ENCODE measurements at regions not wholly inside any gene's neighbourhood (a gene's known extent, or its start where the extent isn't known, plus 50 kb on each side); places are given as distances from the start of the nearest gene placed in this dataset.
A peak's percentile ranks its signal among the peaks of the same experiment; 100 is the strongest.
"Not testable (repeated sequence)": the region's sequence is repeated elsewhere in the genome, so short reads cannot be mapped to it uniquely, and the experiment has no call there.

GRCh38 chr3:115397433-115397832 is 225.9 kb upstream of the GAP43 start:
- DNase-seq, result no peak

GRCh38 chr3:115398506-115398905 is 224.8 kb upstream of the GAP43 start:
- DNase-seq, result no peak

DNA sequence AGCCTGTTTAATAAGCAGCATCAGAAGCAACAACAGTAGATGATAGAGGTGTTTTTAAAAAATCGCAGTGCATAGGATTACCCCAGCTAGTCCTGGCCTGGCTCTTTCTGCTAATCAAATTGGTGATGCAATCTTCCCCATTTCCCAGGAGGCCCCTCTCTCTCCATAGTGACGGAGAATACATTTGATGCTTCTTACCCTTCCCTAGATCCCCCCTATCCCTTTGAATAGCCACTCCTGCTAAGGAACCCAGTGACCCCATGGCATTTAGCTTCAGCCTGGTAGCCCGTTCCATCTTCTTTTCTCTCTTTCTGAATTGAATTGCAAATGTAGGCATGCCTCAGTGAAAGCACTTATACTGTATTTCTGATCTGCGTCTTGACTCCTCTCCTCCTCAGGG is 223.6 kb upstream of the GAP43 start:
- no peak for DNase-seq

DNA sequence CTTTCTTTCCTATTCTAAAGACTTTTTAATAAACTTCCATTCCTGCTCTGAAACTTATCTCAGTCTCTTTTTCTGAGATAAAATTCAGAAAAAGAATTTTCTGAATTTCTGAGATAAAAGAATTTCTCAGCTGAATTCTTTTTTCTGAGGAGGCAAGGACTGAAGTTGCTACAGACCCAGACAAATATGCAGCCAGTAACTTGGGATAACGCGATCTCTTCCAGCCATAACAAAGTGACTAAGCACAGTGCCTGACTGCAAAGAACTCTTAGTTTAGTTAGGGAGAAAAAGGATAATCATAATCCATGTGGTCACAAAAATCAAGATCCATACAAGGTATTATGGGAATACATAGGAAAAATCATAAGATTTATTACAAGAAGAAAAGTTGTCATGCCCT is 222.0 kb upstream of the GAP43 start:
- DNase-seq, result no peak

- DNase-seq, result no peak
Measured at GRCh38 chr3:115401851-115402501, 221.3 kb upstream of the GAP43 start.

DNA sequence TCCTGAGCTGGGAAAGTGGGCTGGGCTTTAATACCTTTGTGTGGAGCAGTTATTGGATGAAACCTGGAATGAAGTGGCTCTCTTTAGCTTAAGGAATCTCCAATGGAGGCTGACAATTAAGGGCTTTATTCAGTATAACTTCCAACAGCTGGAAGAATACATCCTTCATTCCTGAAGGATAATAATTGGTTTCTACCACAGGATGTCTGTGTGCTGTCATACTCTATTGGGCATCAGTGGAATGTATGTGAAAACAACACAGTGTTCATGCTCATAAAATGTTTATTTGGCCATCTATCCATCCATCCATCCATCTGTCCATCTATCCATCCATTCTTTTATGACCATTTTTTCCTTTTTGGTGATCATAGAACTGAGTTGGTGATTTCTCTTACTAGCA is 220.7 kb upstream of the GAP43 start:
- no peak for DNase-seq

DNA sequence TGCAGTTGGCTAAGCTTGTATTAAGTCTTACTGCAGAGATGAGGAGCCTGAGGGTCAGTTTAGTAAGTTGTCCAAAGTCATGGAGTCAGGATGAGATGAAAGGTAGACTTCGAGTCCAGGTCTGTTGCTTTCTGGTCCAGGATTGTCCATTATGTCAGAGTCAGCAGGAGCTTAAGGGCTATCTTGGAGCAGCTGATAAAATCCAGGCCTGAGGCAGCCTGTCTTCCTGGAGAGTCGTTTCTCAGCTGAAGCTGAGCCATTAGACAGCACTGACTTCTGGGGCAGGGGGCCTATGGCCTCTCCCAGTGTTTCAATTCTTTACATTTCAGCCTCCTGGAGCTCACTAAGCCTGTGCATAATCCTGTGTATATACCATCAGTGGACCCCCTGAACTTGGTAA is 219.5 kb upstream of the GAP43 start:
- no peak for DNase-seq

- no peak for DNase-seq
Measured at GRCh38 chr3:115409596-115409995, 213.7 kb upstream of the GAP43 start.

- DNase-seq, result not testable (repeated sequence)
Measured at GRCh38 chr3:115414610-115415009, 208.7 kb upstream of the GAP43 start.

GRCh38 chr3:115415246-115415996 is 207.9 kb upstream of the GAP43 start:
- no peak for DNase-seq

DNA sequence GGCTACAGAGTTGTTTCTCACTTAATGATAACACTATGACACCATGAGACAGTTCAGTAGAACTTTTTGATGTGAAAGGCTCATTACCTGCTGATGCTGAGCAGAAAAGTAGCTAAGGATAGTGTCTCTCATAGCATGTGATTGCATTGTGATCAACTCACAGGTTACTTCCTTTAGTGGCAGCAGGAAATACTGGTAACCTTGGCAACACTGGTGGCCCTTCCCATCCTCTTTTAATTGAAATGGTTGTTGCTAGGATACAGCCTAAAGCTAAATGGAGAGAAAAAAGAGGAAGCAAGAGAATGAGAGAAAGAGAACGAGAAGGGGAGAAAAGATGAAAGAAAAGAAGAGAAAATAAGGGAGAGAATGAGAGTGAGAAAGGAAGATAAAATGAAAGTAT is 204.7 kb upstream of the GAP43 start:
- peak; percentile 22 for DNase-seq

- no peak for DNase-seq
Measured at GRCh38 chr3:115420086-115420485, 203.2 kb upstream of the GAP43 start.

GRCh38 chr3:115423170-115423569 is 200.1 kb upstream of the GAP43 start:
- DNase-seq, result no peak

DNA sequence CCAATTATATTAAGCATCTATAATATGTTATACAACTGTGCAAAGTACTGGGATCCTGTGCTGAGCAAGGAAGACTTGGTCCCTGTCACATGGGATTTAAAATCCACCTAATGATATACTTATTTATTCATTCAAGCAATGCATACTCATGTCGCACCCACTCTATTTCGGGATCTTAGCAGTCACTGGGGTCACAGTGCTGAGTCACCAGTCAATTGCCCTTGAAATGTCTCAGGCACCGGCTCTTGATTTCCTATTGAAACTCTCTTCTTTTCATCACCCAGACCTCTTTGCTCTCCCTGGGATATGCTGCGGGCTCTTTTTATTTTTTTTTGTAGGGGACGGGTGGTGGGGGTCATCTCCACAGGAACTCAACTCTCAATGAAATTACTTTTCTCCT is 194.5 kb upstream of the GAP43 start:
- no peak for DNase-seq

GRCh38 chr3:115436767-115437301 is 186.5 kb upstream of the GAP43 start:
- DNase-seq, result no peak

DNA sequence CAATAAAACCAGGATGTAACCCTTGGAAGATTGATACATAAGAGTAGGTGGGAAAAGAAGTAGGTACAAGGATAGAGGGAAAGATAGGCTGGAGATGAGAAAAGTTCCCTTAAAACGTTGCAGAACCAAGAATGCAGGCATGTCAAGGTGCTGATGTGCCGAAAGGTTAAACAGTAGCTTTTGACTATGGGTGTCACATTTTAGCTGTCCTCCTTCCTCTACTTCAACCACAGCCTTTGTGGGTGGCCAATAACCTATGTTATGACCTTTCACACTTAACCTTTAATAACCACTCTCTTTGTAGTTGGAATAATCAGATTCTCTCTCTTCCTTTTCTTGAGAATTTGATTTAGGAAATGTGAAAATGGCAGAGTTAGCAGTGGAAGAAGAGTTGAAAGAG is 184.5 kb upstream of the GAP43 start:
- no peak for DNase-seq

GRCh38 chr3:115445559-115445958 is 177.8 kb upstream of the GAP43 start:
- no peak for DNase-seq

DNA sequence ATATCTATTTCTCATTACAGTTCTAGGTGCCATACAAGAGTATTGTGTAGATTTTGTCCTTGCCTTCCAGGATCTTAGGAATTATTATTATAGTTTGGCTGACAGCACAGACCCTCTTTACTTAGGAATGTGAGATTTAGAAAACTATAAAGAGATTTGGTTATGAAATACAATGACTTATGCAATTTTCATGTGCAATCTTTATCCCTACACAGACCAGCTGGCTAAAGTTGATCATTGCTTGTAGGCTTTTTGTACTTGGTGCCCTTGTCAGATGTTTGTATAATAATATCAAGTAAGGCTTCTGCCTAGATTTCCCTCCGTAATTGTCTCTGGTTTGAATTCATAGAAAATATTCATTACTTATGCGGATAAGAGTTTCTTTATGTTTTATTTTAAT is 174.5 kb upstream of the GAP43 start:
- DNase-seq, result no peak

GRCh38 chr3:115450036-115450435 is 173.3 kb upstream of the GAP43 start:
- no peak for DNase-seq

DNA sequence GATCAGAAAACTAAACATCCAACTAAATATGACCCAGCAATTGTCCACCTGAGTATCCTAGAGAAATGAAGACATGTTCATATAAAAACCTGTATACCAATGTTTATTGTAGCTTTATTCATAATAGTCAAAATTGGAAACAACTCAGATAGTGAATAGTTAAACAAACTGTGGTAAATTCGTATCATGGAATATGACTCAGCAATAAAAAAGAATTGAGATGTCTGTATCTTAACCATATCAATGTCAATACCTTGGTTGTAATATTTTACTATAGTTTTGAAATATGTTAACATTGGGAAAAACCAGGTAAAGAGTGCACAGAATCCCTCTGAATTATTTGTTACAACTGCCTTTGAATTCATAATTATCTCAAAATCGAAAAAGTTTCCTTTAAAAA is 159.3 kb upstream of the GAP43 start:
- DNase-seq, result no peak

- peak; percentile 97 for DNase-seq
Measured at GRCh38 chr3:115469649-115470048, 153.7 kb upstream of the GAP43 start.

GRCh38 chr3:115470254-115470653 is 153.1 kb upstream of the GAP43 start:
- DNase-seq, result peak; percentile 88

GRCh38 chr3:115475178-115476041 is 147.9 kb upstream of the GAP43 start:
- no peak for DNase-seq

DNA sequence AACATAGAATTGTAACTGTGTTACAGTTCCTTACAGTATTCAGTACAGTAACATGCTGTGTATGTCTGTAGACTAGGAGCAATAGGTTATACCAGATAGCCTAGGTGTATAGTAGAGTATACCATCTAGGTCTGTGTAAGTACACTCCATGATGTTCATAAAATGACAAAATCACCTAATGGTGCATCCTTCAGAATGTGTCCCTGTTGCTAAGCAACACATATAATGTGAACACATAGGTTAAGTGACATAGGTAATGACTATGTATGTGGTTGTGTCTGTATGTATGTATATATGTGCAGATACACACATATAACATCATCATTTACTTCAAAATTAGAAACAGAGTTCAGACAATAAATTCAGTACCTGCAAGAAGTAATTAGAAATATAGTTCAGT is 146.8 kb upstream of the GAP43 start:
- DNase-seq, result no peak
